ENCODE measurements at regions not wholly inside any gene's neighbourhood (a gene's known extent, or its start where the extent isn't known, plus 50 kb on each side); places are given as distances from the start of the nearest gene placed in this dataset.

GRCh38 chr2:43149482-43150107, 76.8 kb downstream of the ZFP36L2 start:
- H3K9ac ChIP-seq (ENCODE audit: low read depth, low read length, poor library complexity, severe bottlenecking) = no peak overlapping the region
- no peaks in the 10 kb centered on the region for H3K27me3 ChIP-seq (ENCODE audit: insufficient read depth, low read length, poor library complexity, severe bottlenecking)
- H3K36me3 ChIP-seq (ENCODE audit: insufficient read depth, low read length) = no peaks in the 10 kb centered on the region
- H3K9me2 ChIP-seq (replicated peaks; ENCODE audit: low read depth, low read length) = no peaks in the 10 kb centered on the region
- H3K4me2 ChIP-seq (ENCODE audit: low read depth, low read length, poor library complexity, severe bottlenecking) = no peak overlapping the region
- no peaks in the 10 kb centered on the region for H3K9me3 ChIP-seq (ENCODE audit: insufficient read depth, low read depth, low read length)
- no peaks in the 10 kb centered on the region for H3K79me2 ChIP-seq (ENCODE audit: insufficient read depth, low read length)
- no peaks in the 10 kb centered on the region for H3K4me1 ChIP-seq (ENCODE audit: insufficient read depth, low read length, poor library complexity, severe bottlenecking)
- TF ChIP-seq CTCF (conservative IDR thresholded peaks at IDR 0.05; ENCODE audit: low read length) = no peak
- no peak for TF ChIP-seq EZH2phosphoT487 (IDR thresholded peaks at IDR 0.05; ENCODE audit: borderline replicate concordance)
- H2AFZ ChIP-seq (ENCODE audit: low read length) = no peak overlapping the region
- no peaks in the 10 kb centered on the region for H4K20me1 ChIP-seq (ENCODE audit: insufficient read depth, low read length, poor library complexity, severe bottlenecking)
- H3F3A ChIP-seq (ENCODE audit: low read depth) = no peaks in the 10 kb centered on the region; the same call in 1 of the 2 replicates
- no peak overlapping the region for H3K4me3 ChIP-seq (ENCODE audit: low read length, poor library complexity, severe bottlenecking)

GRCh38 chr2:43146083-43146482, 80.3 kb downstream of the ZFP36L2 start:
- no peak overlapping the region for H3K9ac ChIP-seq (ENCODE audit: low read depth, low read length, poor library complexity, severe bottlenecking)
- no peak overlapping the region for H3K4me2 ChIP-seq (ENCODE audit: low read depth, low read length, poor library complexity, severe bottlenecking)
- no peaks in the 10 kb centered on the region; the same call in 1 of the 2 replicates for H3F3A ChIP-seq (ENCODE audit: low read depth)
- no peak for TF ChIP-seq EZH2phosphoT487 (IDR thresholded peaks at IDR 0.05; ENCODE audit: borderline replicate concordance)
- TF ChIP-seq CTCF (conservative IDR thresholded peaks at IDR 0.05; ENCODE audit: low read length) = no peak
- H2AFZ ChIP-seq (ENCODE audit: low read length) = no peak overlapping the region
- no peak overlapping the region for H3K4me3 ChIP-seq (ENCODE audit: low read length, poor library complexity, severe bottlenecking)
- no peaks in the 10 kb centered on the region for H3K79me2 ChIP-seq (ENCODE audit: insufficient read depth, low read length)
- H3K36me3 ChIP-seq (ENCODE audit: insufficient read depth, low read length) = no peaks in the 10 kb centered on the region
- no peaks in the 10 kb centered on the region for H3K27me3 ChIP-seq (ENCODE audit: insufficient read depth, low read length, poor library complexity, severe bottlenecking)
- H3K9me3 ChIP-seq (ENCODE audit: insufficient read depth, low read depth, low read length) = no peaks in the 10 kb centered on the region
- no peaks in the 10 kb centered on the region for H4K20me1 ChIP-seq (ENCODE audit: insufficient read depth, low read length, poor library complexity, severe bottlenecking)
- no peaks in the 10 kb centered on the region for H3K9me2 ChIP-seq (replicated peaks; ENCODE audit: low read depth, low read length)
- H3K4me1 ChIP-seq (ENCODE audit: insufficient read depth, low read length, poor library complexity, severe bottlenecking) = peaks cover 8% of the 10 kb centered on the region

GRCh38 chr2:43144263-43144662, 82.1 kb downstream of the ZFP36L2 start:
- Histone ChIP-seq H3K79me2 (ENCODE audit: insufficient read depth, low read length) (no peaks in the 10 kb centered on the region), H3K4me2 (ENCODE audit: low read depth, low read length, poor library complexity, severe bottlenecking) (no peak overlapping the region), H3K9ac (ENCODE audit: low read depth, low read length, poor library complexity, severe bottlenecking) (no peak overlapping the region), H3K4me3 (ENCODE audit: low read length, poor library complexity, severe bottlenecking) (no peak overlapping the region), H3K4me1 (ENCODE audit: insufficient read depth, low read length, poor library complexity, severe bottlenecking) (peaks cover 22% of the 10 kb centered on the region), H3K9me2 (replicated peaks; ENCODE audit: low read depth, low read length) (no peaks in the 10 kb centered on the region), H3K36me3 (ENCODE audit: insufficient read depth, low read length) (no peaks in the 10 kb centered on the region), H4K20me1 (ENCODE audit: insufficient read depth, low read length, poor library complexity, severe bottlenecking) (no peaks in the 10 kb centered on the region), H2AFZ (ENCODE audit: low read length) (no peak overlapping the region), H3K9me3 (ENCODE audit: insufficient read depth, low read depth, low read length) (no peaks in the 10 kb centered on the region), H3F3A (ENCODE audit: low read depth) (no peaks in the 10 kb centered on the region; the same call in 1 of the 2 replicates), H3K27me3 (ENCODE audit: insufficient read depth, low read length, poor library complexity, severe bottlenecking) (no peaks in the 10 kb centered on the region)
- TF ChIP-seq CTCF (conservative IDR thresholded peaks at IDR 0.05; ENCODE audit: low read length) = no peak
- TF ChIP-seq EZH2phosphoT487 (IDR thresholded peaks at IDR 0.05; ENCODE audit: borderline replicate concordance) = no peak

Data from Loucy (cell line).